ENCODE measurements at regions not wholly inside any gene's neighbourhood (a gene's known extent, or its start where the extent isn't known, plus 50 kb on each side); places are given as distances from the start of the nearest gene placed in this dataset.

GRCh38 chr17:12257176-12257575, 236.5 kb downstream of the MAP2K4 start:
- Histone ChIP-seq H3K27ac (no peak overlapping the region), H3K27me3 (no peaks in the 10 kb centered on the region), H3K9me3 (no peaks in the 10 kb centered on the region), H3K4me1 (no peaks in the 10 kb centered on the region), H3K36me3 (no peaks in the 10 kb centered on the region), H3K4me3 (no peak overlapping the region)
- no peak for TF ChIP-seq EP300 (IDR thresholded peaks at IDR 0.05)
- TF ChIP-seq POLR2AphosphoS5 (IDR thresholded peaks at IDR 0.05): no peak
- no peak for TF ChIP-seq POLR2A (IDR thresholded peaks at IDR 0.05)
- no peak for TF ChIP-seq CTCF (IDR thresholded peaks at IDR 0.05)
- 40% methylated on average over 5 of the region's 5 CpGs for WGBS
- DNase-seq (ENCODE audit: low spot score in 2 of 2): no peak

- TF ChIP-seq POLR2A (IDR thresholded peaks at IDR 0.05) (no peak), POLR2AphosphoS5 (IDR thresholded peaks at IDR 0.05) (no peak), EP300 (IDR thresholded peaks at IDR 0.05) (no peak), CTCF (IDR thresholded peaks at IDR 0.05) (no peak)
- 94% methylated on average over 10 of the region's 10 CpGs for WGBS
Observed at GRCh38 chr17:12261354-12261753, 240.7 kb downstream of the MAP2K4 start.

GRCh38 chr17:12269751-12270150, 249.1 kb downstream of the MAP2K4 start:
- TF ChIP-seq EP300 (IDR thresholded peaks at IDR 0.05): no peak
- TF ChIP-seq POLR2A (IDR thresholded peaks at IDR 0.05): no peak
- no peak for TF ChIP-seq CTCF (IDR thresholded peaks at IDR 0.05)
- TF ChIP-seq POLR2AphosphoS5 (IDR thresholded peaks at IDR 0.05): no peak
- H3K36me3 ChIP-seq: no peaks in the 10 kb centered on the region
- H3K27ac ChIP-seq: no peak overlapping the region
- no peak for DNase-seq (ENCODE audit: low spot score in 2 of 2)
- H3K27me3 ChIP-seq: no peaks in the 10 kb centered on the region
- no peaks in the 10 kb centered on the region for H3K9me3 ChIP-seq
- H3K4me3 ChIP-seq: no peak overlapping the region
- WGBS: 76% methylated on average over 6 of the region's 6 CpGs
- no peaks in the 10 kb centered on the region for H3K4me1 ChIP-seq

More at GRCh38 chr17:12261354-12261753, 240.7 kb downstream of the MAP2K4 start:
- H3K27me3 ChIP-seq: no peaks in the 10 kb centered on the region
- H3K27ac ChIP-seq: no peak overlapping the region
- H3K36me3 ChIP-seq: no peaks in the 10 kb centered on the region
- no peaks in the 10 kb centered on the region for H3K4me1 ChIP-seq
- no peak overlapping the region for H3K4me3 ChIP-seq
- H3K9me3 ChIP-seq: no peaks in the 10 kb centered on the region
- DNase-seq (ENCODE audit: low spot score in 2 of 2): no peak

GRCh38 chr17:12277827-12278226, 257.1 kb downstream of the MAP2K4 start:
- H3K36me3 ChIP-seq: no peaks in the 10 kb centered on the region
- no peaks in the 10 kb centered on the region for H3K4me1 ChIP-seq
- no peaks in the 10 kb centered on the region for H3K9me3 ChIP-seq
- WGBS: 71% methylated on average over 3 of the region's 3 CpGs
- no peak overlapping the region for H3K27ac ChIP-seq
- DNase-seq (ENCODE audit: low spot score in 2 of 2): no peak
- no peak for TF ChIP-seq POLR2A (IDR thresholded peaks at IDR 0.05)
- no peak for TF ChIP-seq EP300 (IDR thresholded peaks at IDR 0.05)
- TF ChIP-seq POLR2AphosphoS5 (IDR thresholded peaks at IDR 0.05): no peak
- no peak for TF ChIP-seq CTCF (IDR thresholded peaks at IDR 0.05)
- no peak overlapping the region for H3K4me3 ChIP-seq
- H3K27me3 ChIP-seq: no peaks in the 10 kb centered on the region

- Histone ChIP-seq H3K36me3 (no peaks in the 10 kb centered on the region), H3K27me3 (no peaks in the 10 kb centered on the region), H3K4me3 (no peak overlapping the region), H3K9me3 (no peaks in the 10 kb centered on the region), H3K4me1 (no peaks in the 10 kb centered on the region), H3K27ac (no peak overlapping the region)
- no peak for TF ChIP-seq EP300 (IDR thresholded peaks at IDR 0.05)
- no peak for TF ChIP-seq CTCF (IDR thresholded peaks at IDR 0.05)
- TF ChIP-seq POLR2AphosphoS5 (IDR thresholded peaks at IDR 0.05): no peak
- TF ChIP-seq POLR2A (IDR thresholded peaks at IDR 0.05): no peak
- DNase-seq (ENCODE audit: low spot score in 2 of 2): no peak
- 63% methylated on average over 1 of the region's 1 CpG for WGBS
Observed at GRCh38 chr17:12282056-12282455, 261.4 kb downstream of the MAP2K4 start.

All from suprapubic skin (tissue), 4 donors.